Thyroid gland (tissue), 4 donors: ENCODE measurements at regions not wholly inside any gene's neighbourhood (a gene's known extent, or its start where the extent isn't known, plus 50 kb on each side); places are given as distances from the start of the nearest gene placed in this dataset.

Experiments used
- DNase-seq, 2 donors: peaks; one replicate each; pipeline ENCODE4 v3.0.0-alpha.2; 2019
- H3K27ac ChIP-seq, 3 donors: fragments of 200-600 bp; sonication (generic); 1 replicate in 2 of 3; 2 replicates in 1 of 3; pipeline ENCODE4 v1.5.1; 2016 to 2019; ENCODE audit warnings: mild to moderate bottlenecking in 1 of 3, moderate library complexity in 1 of 3
- H3K27me3 ChIP-seq: fragments of 200-600 bp; sonication (generic); one replicate; pipeline ENCODE4 v1.5.1; 2019
- H3K36me3 ChIP-seq, 2 donors: fragments of 200-600 bp; sonication (generic); one replicate each; pipeline ENCODE4 v1.5.1; 2016 to 2019
- H3K4me1 ChIP-seq, 2 donors: fragments of 200-600 bp; sonication (generic); one replicate each; pipeline ENCODE4 v1.5.1; 2017 to 2019
- H3K4me3 ChIP-seq, 3 donors: fragments of 200-600 bp; sonication (generic); replicated peaks in 1 of 3; 1 replicate in 2 of 3; 2 replicates in 1 of 3; pipeline ENCODE4 v1.5.1; 2016; ENCODE audit warnings: mild to moderate bottlenecking in 1 of 3
- H3K9me3 ChIP-seq: fragments of 200-600 bp; sonication (generic); one replicate; pipeline ENCODE4 v1.5.1; 2017
- CTCF ChIP-seq, 6 experiments: fragments of 200-600 bp in 3 of 6; fragments of 450-650 bp in 3 of 6; sonication (generic) in 3 of 6; IDR thresholded peaks; one replicate each; pipeline ENCODE4 v1.5.1; 2016 to 2019; ENCODE audit warnings: antibody characterized with exemption in 6 of 6, mild to moderate bottlenecking in 2 of 6, inconsistent platforms in 1 of 6, moderate library complexity in 1 of 6
- POLR2A ChIP-seq, 2 donors: fragments of 450-650 bp; IDR thresholded peaks; one replicate each; pipeline ENCODE4 v1.6.1; 2017; ENCODE audit warnings: antibody characterized with exemption in 2 of 2, mild to moderate bottlenecking in 2 of 2, moderate library complexity in 1 of 2
- WGBS, 2 donors: methylation state at CpG; one replicate each; pipeline ENCODE4 v1.1.5; 2017; 5-methylcytosine and 5-hydroxymethylcytosine counted together
- intact Hi-C: fragments of 100-400 bp; cut with DNase I; formaldehyde crosslinking; loops from one replicate; pipeline ENCODE4 v1.15.1; 2023

GRCh38 chr4:59060895-59061294 is 1950.7 kb upstream of the IGFBP7 start:
- Histone ChIP-seq H3K27me3 (no peaks in the 10 kb centered on the region), H3K36me3 (no peaks in the 10 kb centered on the region), H3K4me1 (no peaks in the 10 kb centered on the region), H3K27ac (no peak overlapping the region), H3K9me3 (no peaks in the 10 kb centered on the region), H3K4me3 (no peak overlapping the region)
- intact Hi-C loops: no loop called here
- no peak for TF ChIP-seq CTCF (IDR thresholded peaks at IDR 0.05)
- TF ChIP-seq POLR2A (IDR thresholded peaks at IDR 0.05): no peak
- DNase-seq: no peak
- 76 to 77% methylated on average over 2 of the region's 2 CpGs for whole genome bisulfite sequencing, 2 donors

DNA sequence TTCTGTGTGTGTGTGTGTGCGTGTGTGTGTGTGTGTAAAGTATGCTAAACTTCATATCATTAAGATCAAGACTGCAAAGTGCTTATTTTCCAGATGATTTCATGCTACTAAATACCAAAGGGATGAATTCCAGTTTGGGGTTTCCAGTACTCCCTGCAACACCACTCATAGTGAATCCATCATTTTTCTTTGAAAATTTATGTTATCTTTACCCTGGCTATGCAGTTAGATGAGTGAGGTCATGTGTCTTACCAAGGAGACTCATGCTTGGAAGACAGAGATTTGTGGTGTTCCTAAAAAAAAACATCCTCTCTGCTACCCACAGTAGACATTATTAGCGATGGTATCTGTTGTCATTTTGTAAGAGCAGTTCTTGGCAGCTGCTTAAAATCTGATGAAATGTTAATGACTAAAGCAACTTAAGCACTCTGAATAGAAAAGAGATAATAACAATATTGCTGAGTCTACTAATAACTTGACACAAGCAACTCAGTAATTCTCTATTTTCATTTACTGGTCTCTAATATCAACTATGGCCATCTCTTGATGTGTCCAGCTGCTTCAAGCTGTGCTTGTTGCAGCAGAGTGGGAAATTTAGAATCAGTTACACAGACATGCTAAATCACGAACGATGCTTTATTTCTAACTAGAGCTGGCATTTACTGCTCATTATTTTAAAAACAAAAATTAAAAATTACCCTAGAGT is 1953.0 kb upstream of the IGFBP7 start:
- intact Hi-C loops: no loop called here
- Histone ChIP-seq H3K27ac (no peak overlapping the region), H3K27me3 (no peaks in the 10 kb centered on the region), H3K4me1 (no peaks in the 10 kb centered on the region), H3K4me3 (no peak overlapping the region), H3K36me3 (no peaks in the 10 kb centered on the region), H3K9me3 (no peaks in the 10 kb centered on the region)
- no peak for DNase-seq
- WGBS, 2 donors: 81 to 90% methylated on average over 4 of the region's 4 CpGs
- TF ChIP-seq CTCF (IDR thresholded peaks at IDR 0.05): no peak
- TF ChIP-seq POLR2A (IDR thresholded peaks at IDR 0.05): no peak

DNA sequence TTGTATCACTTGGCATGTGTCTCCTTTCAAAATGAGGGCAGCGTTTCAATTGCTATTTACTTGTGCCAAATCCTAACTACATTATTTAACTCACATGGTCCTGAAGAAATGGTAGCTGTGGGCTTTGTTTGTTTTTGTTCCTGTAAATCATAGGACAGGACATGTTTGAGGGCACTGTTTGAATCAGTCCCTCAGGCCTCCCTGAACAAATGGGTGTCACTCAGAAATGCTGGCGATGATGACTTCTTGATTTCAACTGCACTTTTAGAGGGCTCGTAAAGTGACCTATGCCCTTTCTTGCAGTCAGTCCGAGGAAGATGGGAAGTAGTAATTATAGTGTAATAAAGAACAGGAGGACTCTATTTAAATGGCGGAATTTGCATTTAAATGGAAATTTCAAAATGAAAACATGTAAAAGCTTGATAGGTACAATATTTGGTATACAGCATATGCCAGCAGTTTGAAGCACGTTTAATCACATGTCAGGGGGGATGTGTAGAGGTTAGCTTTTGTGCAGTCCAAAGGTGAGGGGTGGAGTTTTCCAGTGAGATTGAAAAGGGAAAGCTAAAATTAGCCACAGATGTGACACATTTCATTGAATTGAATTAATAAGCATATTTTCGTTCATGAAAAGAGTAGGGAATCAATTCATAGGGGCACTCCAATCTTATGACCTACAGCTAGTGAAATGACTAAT is 1958.7 kb upstream of the IGFBP7 start:
- no peaks in the 10 kb centered on the region for H3K36me3 ChIP-seq
- intact Hi-C loops: no loop called here
- no peak overlapping the region for H3K4me3 ChIP-seq
- H3K4me1 ChIP-seq: no peaks in the 10 kb centered on the region
- 68% methylated on average over 7 of the region's 7 CpGs for WGBS, 2 donors
- H3K9me3 ChIP-seq: no peaks in the 10 kb centered on the region
- no peaks in the 10 kb centered on the region for H3K27me3 ChIP-seq
- no peak overlapping the region for H3K27ac ChIP-seq
- no peak for TF ChIP-seq CTCF (IDR thresholded peaks at IDR 0.05)
- TF ChIP-seq POLR2A (IDR thresholded peaks at IDR 0.05): no peak
- DNase-seq: no peak

DNA sequence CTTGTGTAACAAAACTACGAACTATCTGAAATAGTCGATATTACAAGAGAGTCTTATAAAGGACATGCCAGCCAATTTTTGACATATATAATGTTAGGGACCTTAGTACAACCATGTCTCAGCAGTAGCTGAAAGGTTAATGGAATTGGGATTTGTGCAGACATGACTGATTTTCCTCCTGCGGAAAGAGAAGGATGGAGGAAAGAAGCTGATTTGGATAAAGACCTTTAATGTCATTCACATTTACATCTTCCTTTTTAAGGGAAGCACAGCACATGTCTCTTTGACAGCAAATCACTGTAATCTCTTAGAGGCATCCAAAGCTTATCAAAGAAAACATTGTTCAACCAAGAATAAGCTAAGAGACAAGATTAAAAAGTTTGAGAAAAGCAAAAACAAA is 1976.2 kb upstream of the IGFBP7 start:
- no peaks in the 10 kb centered on the region for H3K36me3 ChIP-seq
- WGBS, 2 donors: 60 to 89% methylated on average over 3 of the region's 3 CpGs
- no peak for DNase-seq
- H3K27me3 ChIP-seq: no peaks in the 10 kb centered on the region
- no peaks in the 10 kb centered on the region for H3K4me1 ChIP-seq
- intact Hi-C loops: no loop called here
- no peak overlapping the region for H3K4me3 ChIP-seq
- no peaks in the 10 kb centered on the region for H3K9me3 ChIP-seq
- no peak for TF ChIP-seq POLR2A (IDR thresholded peaks at IDR 0.05)
- TF ChIP-seq CTCF (IDR thresholded peaks at IDR 0.05): no peak
- no peak overlapping the region for H3K27ac ChIP-seq
